ENCODE measurements at regions not wholly inside any gene's neighbourhood (a gene's known extent, or its start where the extent isn't known, plus 50 kb on each side); places are given as distances from the start of the nearest gene placed in this dataset.

DNA sequence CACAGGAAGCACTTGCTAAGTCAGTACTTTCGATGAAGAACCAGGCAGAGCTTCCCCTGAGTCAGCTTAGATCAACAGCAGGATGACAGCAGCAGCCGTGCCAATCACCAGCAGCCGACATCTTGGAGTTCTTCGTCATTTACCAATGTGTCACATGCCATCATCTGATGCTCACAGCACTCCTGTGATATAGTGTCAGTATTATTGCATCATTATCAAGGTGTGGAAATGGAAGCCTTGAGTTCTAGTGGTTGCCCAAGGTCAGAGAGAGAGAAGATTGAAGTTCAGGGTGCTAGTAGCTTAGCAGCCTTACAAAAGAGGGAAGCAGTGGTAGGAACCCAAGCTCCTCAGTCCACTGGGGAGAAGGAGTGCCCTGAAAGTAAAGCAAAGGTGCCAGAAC, 331.5 kb downstream of the ZNF536 start:
- Histone ChIP-seq H3K27ac (no peak overlapping the region), H3K4me1 (replicated peaks in 1 of 2) (no peaks in the 10 kb centered on the region), H3K36me3 (replicated peaks in 1 of 2) (no peaks in the 10 kb centered on the region), H3K4me3 (no peak overlapping the region), H3K9me3 (replicated peaks in 1 of 3) (no peaks in the 10 kb centered on the region), H3K27me3 (no peaks in the 10 kb centered on the region)
- TF ChIP-seq, protein P1, sequence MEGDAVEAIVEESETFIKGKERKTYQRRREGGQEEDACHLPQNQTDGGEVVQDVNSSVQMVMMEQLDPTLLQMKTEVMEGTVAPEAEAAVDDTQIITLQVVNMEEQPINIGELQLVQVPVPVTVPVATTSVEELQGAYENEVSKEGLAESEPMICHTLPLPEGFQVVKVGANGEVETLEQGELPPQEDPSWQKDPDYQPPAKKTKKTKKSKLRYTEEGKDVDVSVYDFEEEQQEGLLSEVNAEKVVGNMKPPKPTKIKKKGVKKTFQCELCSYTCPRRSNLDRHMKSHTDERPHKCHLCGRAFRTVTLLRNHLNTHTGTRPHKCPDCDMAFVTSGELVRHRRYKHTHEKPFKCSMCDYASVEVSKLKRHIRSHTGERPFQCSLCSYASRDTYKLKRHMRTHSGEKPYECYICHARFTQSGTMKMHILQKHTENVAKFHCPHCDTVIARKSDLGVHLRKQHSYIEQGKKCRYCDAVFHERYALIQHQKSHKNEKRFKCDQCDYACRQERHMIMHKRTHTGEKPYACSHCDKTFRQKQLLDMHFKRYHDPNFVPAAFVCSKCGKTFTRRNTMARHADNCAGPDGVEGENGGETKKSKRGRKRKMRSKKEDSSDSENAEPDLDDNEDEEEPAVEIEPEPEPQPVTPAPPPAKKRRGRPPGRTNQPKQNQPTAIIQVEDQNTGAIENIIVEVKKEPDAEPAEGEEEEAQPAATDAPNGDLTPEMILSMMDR (IDR thresholded peaks at IDR 0.05), result no peak
- no peak for TF ChIP-seq POLR2A (IDR thresholded peaks at IDR 0.05)
- 81 to 92% (median 86%) methylated on average over 4 of the region's 4 CpGs for WGBS, 4 donors
- DNase-seq, result no peak
- intact Hi-C loops (cut with DNase I), result no loop called here

DNA sequence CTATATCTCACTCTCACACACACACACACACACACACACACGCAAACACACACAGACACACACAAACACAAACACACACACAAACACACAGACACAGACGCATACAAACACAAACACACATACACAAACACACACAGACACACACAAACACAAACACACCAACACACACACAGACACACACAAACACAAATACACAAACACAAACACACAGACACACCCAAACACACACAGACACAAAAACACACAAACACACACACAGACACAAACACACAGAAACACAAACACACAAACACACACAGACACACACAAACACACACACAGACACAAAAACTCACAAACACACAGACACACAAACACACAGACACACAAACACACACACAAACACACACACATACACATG, 329.0 kb downstream of the ZNF536 start:
- Histone ChIP-seq H3K4me3 (no peak overlapping the region), H3K36me3 (replicated peaks in 1 of 2) (no peaks in the 10 kb centered on the region), H3K4me1 (replicated peaks in 1 of 2) (no peaks in the 10 kb centered on the region), H3K27ac (no peak overlapping the region), H3K9me3 (replicated peaks in 1 of 3) (no peaks in the 10 kb centered on the region), H3K27me3 (no peaks in the 10 kb centered on the region)
- 74 to 95% (median 87%) methylated on average over 2 of the region's 2 CpGs for WGBS, 4 donors
- intact Hi-C loops (cut with DNase I), result no loop called here
- no peak for DNase-seq
- TF ChIP-seq POLR2A (IDR thresholded peaks at IDR 0.05), result no peak
- TF ChIP-seq, protein P1 (IDR thresholded peaks at IDR 0.05), result no peak

DNA sequence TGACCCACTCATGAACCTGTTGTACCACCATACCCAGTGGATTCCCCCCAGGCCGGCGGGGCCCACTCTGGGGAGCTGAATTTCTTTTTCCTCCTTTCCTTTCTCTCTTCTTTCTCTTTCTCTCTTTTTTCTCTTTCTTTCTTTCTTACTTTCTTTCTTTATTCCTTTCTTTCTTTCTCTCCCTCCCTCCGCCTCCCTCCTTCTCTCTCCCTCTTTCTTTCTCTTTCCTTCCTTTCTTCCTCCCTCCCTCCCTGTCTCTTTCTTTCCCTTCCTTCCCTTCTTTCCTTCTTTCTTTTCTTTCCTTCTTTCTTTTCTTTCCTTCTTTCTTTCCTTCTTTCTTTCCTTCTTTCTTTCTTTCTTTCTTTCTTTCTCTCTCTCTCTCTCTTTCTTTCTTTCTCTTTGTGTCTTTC, 327.7 kb downstream of the ZNF536 start:
- intact Hi-C loops (cut with DNase I), result no loop called here

DNA sequence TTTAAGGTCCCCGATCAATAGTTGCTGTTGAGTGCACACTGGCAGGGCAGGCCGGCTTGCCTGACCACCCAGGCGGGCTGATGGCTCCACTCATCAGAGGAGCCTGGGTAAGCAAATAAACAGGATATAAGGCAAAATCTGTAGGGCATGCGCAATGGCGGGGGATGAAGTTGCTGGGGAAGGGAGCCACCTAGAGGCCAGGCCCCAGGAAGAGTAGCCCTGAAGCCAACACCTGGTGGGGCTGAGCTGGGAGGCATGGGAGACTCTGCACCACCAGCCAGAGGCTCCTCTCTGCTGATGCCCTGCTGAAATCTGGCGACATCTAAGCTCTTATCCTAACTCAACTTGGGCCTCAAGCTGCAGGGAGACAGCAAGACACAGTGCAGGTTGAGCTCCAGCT, 324.3 kb downstream of the ZNF536 start:
- Histone ChIP-seq H3K9me3 (replicated peaks in 1 of 3) (no peaks in the 10 kb centered on the region), H3K4me3 (no peak overlapping the region), H3K36me3 (replicated peaks in 1 of 2) (no peaks in the 10 kb centered on the region), H3K27ac (no peak overlapping the region), H3K4me1 (replicated peaks in 1 of 2) (no peaks in the 10 kb centered on the region), H3K27me3 (no peaks in the 10 kb centered on the region)
- 62 to 68% (median 63%) methylated on average over 6 of the region's 6 CpGs for WGBS, 4 donors
- intact Hi-C loops (cut with DNase I), result no loop called here
- DNase-seq, result peak in 3 of 7 donors; percentile 16 to 50 (median 35)
- TF ChIP-seq, protein P1 (IDR thresholded peaks at IDR 0.05), result peak in 2 of 6 experiments; percentile 7 to 23
- no peak for TF ChIP-seq POLR2A (IDR thresholded peaks at IDR 0.05)

More for the DNA sequence above, 327.7 kb downstream of the ZNF536 start:
- Histone ChIP-seq H3K27ac (no peak overlapping the region), H3K27me3 (no peaks in the 10 kb centered on the region), H3K36me3 (replicated peaks in 1 of 2) (no peaks in the 10 kb centered on the region), H3K4me3 (no peak overlapping the region), H3K4me1 (replicated peaks in 1 of 2) (no peaks in the 10 kb centered on the region), H3K9me3 (replicated peaks in 1 of 3) (no peaks in the 10 kb centered on the region)
- WGBS, 4 donors, result 90 to 98% (median 93%) methylated on average over 3 of the region's 3 CpGs
- no peak for TF ChIP-seq POLR2A (IDR thresholded peaks at IDR 0.05)
- TF ChIP-seq, protein P1 (IDR thresholded peaks at IDR 0.05), result no peak
- no peak for DNase-seq

Data from adrenal gland (tissue), 9 donors.